ENCODE measurements at regions not wholly inside any gene's neighbourhood (a gene's known extent, or its start where the extent isn't known, plus 50 kb on each side); places are given as distances from the start of the nearest gene placed in this dataset.

DNA sequence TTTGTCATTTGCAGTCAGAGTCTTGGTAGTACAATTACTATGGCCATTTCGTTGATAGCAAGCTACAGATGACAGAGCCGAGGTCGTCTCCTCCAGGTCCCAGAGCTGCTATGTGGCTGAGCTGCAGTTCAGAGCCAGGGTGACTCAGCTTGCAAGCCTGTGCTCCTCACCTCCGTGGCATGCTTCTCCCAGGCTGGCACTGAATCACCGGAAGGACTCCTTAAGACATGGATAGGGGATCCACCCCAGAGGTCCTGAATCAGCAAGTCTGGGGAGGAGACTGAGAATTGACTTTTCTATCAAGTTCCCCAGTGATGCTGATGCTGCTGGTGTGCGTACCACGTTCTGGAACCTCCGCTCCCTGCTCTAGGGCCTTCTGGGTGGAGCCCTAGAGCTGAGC, 291.2 kb downstream of the CDH26 start:
- Histone ChIP-seq H3K4me3 (replicated peaks; ENCODE audit: insufficient read depth, low read length) (no peak overlapping the region), H3K27me3 (ENCODE audit: insufficient read depth, poor library complexity, severe bottlenecking) (no peaks in the 10 kb centered on the region), H3K27ac (replicated peaks) (no peak overlapping the region)
- DNase-seq (ENCODE audit: low read depth in 1 of 2, low spot score in 1 of 2), result no peak
- TF ChIP-seq REST (IDR thresholded peaks at IDR 0.05; ENCODE audit: insufficient replicate concordance, low read depth) (no peak), GABPA (IDR thresholded peaks at IDR 0.05; ENCODE audit: low read depth) (no peak)

DNA sequence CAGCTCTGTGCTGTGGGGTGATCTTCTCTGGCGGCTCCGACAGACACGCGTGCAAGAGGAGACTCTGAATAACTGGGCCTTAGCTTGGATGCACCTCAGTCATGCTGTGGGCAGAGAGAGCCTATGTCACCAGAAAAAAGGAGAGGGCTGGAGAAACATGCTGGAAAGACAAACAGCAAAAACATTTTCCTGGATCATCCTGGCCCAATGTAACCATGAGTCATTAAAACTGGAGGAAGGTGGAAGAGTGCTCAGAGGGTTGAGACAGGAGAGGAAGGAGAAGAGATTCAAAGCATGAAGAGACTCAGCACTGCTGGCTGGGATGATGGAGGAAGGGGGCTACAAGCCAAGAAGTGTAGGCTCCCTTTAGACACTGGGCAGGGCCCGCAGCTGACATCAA, 292.0 kb downstream of the CDH26 start:
- no peak for DNase-seq (ENCODE audit: low read depth in 1 of 2, low spot score in 1 of 2)
- TF ChIP-seq SPI1 (IDR thresholded peaks at IDR 0.05; ENCODE audit: borderline replicate concordance, low read depth) (no peak), REST (IDR thresholded peaks at IDR 0.05; ENCODE audit: insufficient replicate concordance, low read depth) (no peak), GABPA (IDR thresholded peaks at IDR 0.05; ENCODE audit: low read depth) (no peak), POLR2AphosphoS5 (IDR thresholded peaks at IDR 0.05; ENCODE audit: low read depth) (no peak), CTCF (IDR thresholded peaks at IDR 0.05; ENCODE audit: insufficient read depth, low read length) (no peak)
- Histone ChIP-seq H3K27ac (replicated peaks) (no peak overlapping the region), H3K27me3 (ENCODE audit: insufficient read depth, poor library complexity, severe bottlenecking) (no peaks in the 10 kb centered on the region), H3K4me3 (replicated peaks; ENCODE audit: insufficient read depth, low read length) (no peak overlapping the region)

- TF ChIP-seq POLR2AphosphoS5 (IDR thresholded peaks at IDR 0.05; ENCODE audit: low read depth) (no peak), CTCF (IDR thresholded peaks at IDR 0.05; ENCODE audit: insufficient read depth, low read length) (no peak), GABPA (IDR thresholded peaks at IDR 0.05; ENCODE audit: low read depth) (no peak), SPI1 (IDR thresholded peaks at IDR 0.05; ENCODE audit: borderline replicate concordance, low read depth) (no peak), REST (IDR thresholded peaks at IDR 0.05; ENCODE audit: insufficient replicate concordance, low read depth) (no peak)
- Histone ChIP-seq H3K27ac (replicated peaks) (no peak overlapping the region), H3K4me3 (replicated peaks; ENCODE audit: insufficient read depth, low read length) (no peak overlapping the region), H3K27me3 (ENCODE audit: insufficient read depth, poor library complexity, severe bottlenecking) (no peaks in the 10 kb centered on the region)
- DNase-seq (ENCODE audit: low read depth in 1 of 2, low spot score in 1 of 2), result no peak
These were observed 294.6 kb downstream of the CDH26 start for GRCh38 chr20:60252866-60253265.

DNA sequence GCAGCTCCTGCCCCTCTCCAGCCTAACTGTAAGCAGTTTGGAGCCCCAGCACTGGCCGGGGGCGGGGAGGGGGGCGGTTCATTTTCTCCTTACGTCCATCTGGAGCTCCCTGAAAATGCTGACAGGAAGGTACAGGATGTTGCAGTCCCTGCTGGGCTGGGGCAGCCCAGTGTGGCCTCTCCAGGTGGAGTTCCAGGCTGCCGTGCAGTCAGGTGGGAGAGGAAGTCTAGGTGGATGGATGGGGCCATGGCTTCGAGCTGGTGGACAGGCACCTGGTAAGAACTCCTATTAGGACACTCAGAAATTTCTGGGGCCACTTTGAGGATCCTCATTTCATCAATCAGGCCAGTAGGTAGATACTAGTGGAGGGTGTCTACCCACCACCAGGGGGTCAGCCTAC, 295.2 kb downstream of the CDH26 start:
- no peak for DNase-seq (ENCODE audit: low read depth in 1 of 2, low spot score in 1 of 2)
- Histone ChIP-seq H3K27me3 (ENCODE audit: insufficient read depth, poor library complexity, severe bottlenecking) (no peaks in the 10 kb centered on the region), H3K4me3 (replicated peaks; ENCODE audit: insufficient read depth, low read length) (no peak overlapping the region), H3K27ac (replicated peaks) (no peak overlapping the region)
- no peak for TF ChIP-seq SPI1 (IDR thresholded peaks at IDR 0.05; ENCODE audit: borderline replicate concordance, low read depth)
- TF ChIP-seq GABPA (IDR thresholded peaks at IDR 0.05; ENCODE audit: low read depth), result no peak
- TF ChIP-seq REST (IDR thresholded peaks at IDR 0.05; ENCODE audit: insufficient replicate concordance, low read depth), result no peak
- TF ChIP-seq CTCF (IDR thresholded peaks at IDR 0.05; ENCODE audit: insufficient read depth, low read length), result no peak
- no peak for TF ChIP-seq POLR2AphosphoS5 (IDR thresholded peaks at IDR 0.05; ENCODE audit: low read depth)

Measured in HL-60 (cell line).